ENCODE measurements at regions not wholly inside any gene's neighbourhood (a gene's known extent, or its start where the extent isn't known, plus 50 kb on each side); places are given as distances from the start of the nearest gene placed in this dataset.
A peak's percentile ranks its signal among the peaks of the same experiment; 100 is the strongest.
"Not testable (repeated sequence)": the region's sequence is repeated elsewhere in the genome, so short reads cannot be mapped to it uniquely, and the experiment has no call there.

- H3K9me3 ChIP-seq (replicated peaks; ENCODE audit: control insufficient read depth, low read depth, low read length); H3K36me3 ChIP-seq (ENCODE audit: control insufficient read depth, insufficient read depth, low read length); DNase-seq; H3K27me3 ChIP-seq (ENCODE audit: control insufficient read depth, insufficient read depth, low read length); H3K27ac ChIP-seq (ENCODE audit: low read length); H3K4me1 ChIP-seq (ENCODE audit: control insufficient read depth, insufficient read depth, low read length); H3K4me3 ChIP-seq (ENCODE audit: low read length): not testable (repeated sequence)
- WGBS (ENCODE audit: insufficient coverage): 82% methylated on average over 2 of the region's 3 CpGs
Observed at GRCh38 chrX:132302687-132303086, 83.4 kb upstream of the RAP2C start.

- Histone ChIP-seq H3K4me1 (ENCODE audit: control insufficient read depth, insufficient read depth, low read length) (no peaks in the 10 kb centered on the region), H3K27ac (ENCODE audit: low read length) (no peak overlapping the region), H3K27me3 (ENCODE audit: control insufficient read depth, insufficient read depth, low read length) (peaks cover 6% of the 10 kb centered on the region), H3K9me3 (replicated peaks; ENCODE audit: control insufficient read depth, low read depth, low read length) (no peaks in the 10 kb centered on the region), H3K4me3 (ENCODE audit: low read length) (no peak overlapping the region), H3K36me3 (ENCODE audit: control insufficient read depth, insufficient read depth, low read length) (no peaks in the 10 kb centered on the region)
- DNase-seq: no peak
- no CpG with 5 or more reads among the region's 2 CpGs for WGBS (ENCODE audit: insufficient coverage)
Observed at GRCh38 chrX:132294776-132295495, 75.7 kb upstream of the RAP2C start.

- H3K36me3 ChIP-seq (ENCODE audit: control insufficient read depth, insufficient read depth, low read length): no peaks in the 10 kb centered on the region
- H3K9me3 ChIP-seq (replicated peaks; ENCODE audit: control insufficient read depth, low read depth, low read length): no peaks in the 10 kb centered on the region
- H3K27ac ChIP-seq (ENCODE audit: low read length): no peak overlapping the region
- H3K4me1 ChIP-seq (ENCODE audit: control insufficient read depth, insufficient read depth, low read length): no peaks in the 10 kb centered on the region
- H3K4me3 ChIP-seq (ENCODE audit: low read length): no peak overlapping the region
- peaks cover 6% of the 10 kb centered on the region for H3K27me3 ChIP-seq (ENCODE audit: control insufficient read depth, insufficient read depth, low read length)
- 75% methylated on average over 1 of the region's 1 CpG for WGBS (ENCODE audit: insufficient coverage)
- DNase-seq: no peak
Observed at GRCh38 chrX:132294192-132294591, 74.9 kb upstream of the RAP2C start.

GRCh38 chrX:132292793-132293192 lies 73.5 kb upstream of the RAP2C start:
- no peaks in the 10 kb centered on the region for H3K36me3 ChIP-seq (ENCODE audit: control insufficient read depth, insufficient read depth, low read length)
- H3K27ac ChIP-seq (ENCODE audit: low read length): no peak overlapping the region
- peaks cover 6% of the 10 kb centered on the region for H3K27me3 ChIP-seq (ENCODE audit: control insufficient read depth, insufficient read depth, low read length)
- no peak overlapping the region for H3K4me3 ChIP-seq (ENCODE audit: low read length)
- 0% methylated on average over 1 of the region's 5 CpGs for WGBS (ENCODE audit: insufficient coverage)
- no peaks in the 10 kb centered on the region for H3K4me1 ChIP-seq (ENCODE audit: control insufficient read depth, insufficient read depth, low read length)
- DNase-seq: peak; percentile 83
- H3K9me3 ChIP-seq (replicated peaks; ENCODE audit: control insufficient read depth, low read depth, low read length): no peaks in the 10 kb centered on the region

GRCh38 chrX:132277953-132278614 lies 58.8 kb upstream of the RAP2C start:
- DNase-seq: no peak
- Histone ChIP-seq H3K4me3 (ENCODE audit: low read length) (no peak overlapping the region), H3K9me3 (replicated peaks; ENCODE audit: control insufficient read depth, low read depth, low read length) (no peaks in the 10 kb centered on the region), H3K4me1 (ENCODE audit: control insufficient read depth, insufficient read depth, low read length) (no peaks in the 10 kb centered on the region), H3K36me3 (ENCODE audit: control insufficient read depth, insufficient read depth, low read length) (no peaks in the 10 kb centered on the region), H3K27ac (ENCODE audit: low read length) (no peak overlapping the region), H3K27me3 (ENCODE audit: control insufficient read depth, insufficient read depth, low read length) (peaks cover 9% of the 10 kb centered on the region)
- WGBS (ENCODE audit: insufficient coverage): 86% methylated on average over 1 of the region's 2 CpGs

GRCh38 chrX:132272826-132273225 lies 53.6 kb upstream of the RAP2C start:
- 79% methylated on average over 1 of the region's 1 CpG for WGBS (ENCODE audit: insufficient coverage)
- H3K4me1 ChIP-seq (ENCODE audit: control insufficient read depth, insufficient read depth, low read length): peaks cover 5% of the 10 kb centered on the region

GRCh38 chrX:132271311-132271778 lies 52.1 kb upstream of the RAP2C start:
- peaks cover 6% of the 10 kb centered on the region for H3K4me1 ChIP-seq (ENCODE audit: control insufficient read depth, insufficient read depth, low read length)
- H3K4me3 ChIP-seq (ENCODE audit: low read length): no peak overlapping the region
- H3K27ac ChIP-seq (ENCODE audit: low read length): peak overlapping the region; percentile 79
- H3K27me3 ChIP-seq (ENCODE audit: control insufficient read depth, insufficient read depth, low read length): peaks cover 13% of the 10 kb centered on the region
- no peaks in the 10 kb centered on the region for H3K9me3 ChIP-seq (replicated peaks; ENCODE audit: control insufficient read depth, low read depth, low read length)
- peak; percentile 88 for DNase-seq
- 0% methylated on average over 1 of the region's 3 CpGs for WGBS (ENCODE audit: insufficient coverage)
- no peaks in the 10 kb centered on the region for H3K36me3 ChIP-seq (ENCODE audit: control insufficient read depth, insufficient read depth, low read length)

More at GRCh38 chrX:132272826-132273225, 53.6 kb upstream of the RAP2C start:
- H3K27ac ChIP-seq (ENCODE audit: low read length): no peak overlapping the region
- H3K36me3 ChIP-seq (ENCODE audit: control insufficient read depth, insufficient read depth, low read length): no peaks in the 10 kb centered on the region
- H3K9me3 ChIP-seq (replicated peaks; ENCODE audit: control insufficient read depth, low read depth, low read length): no peaks in the 10 kb centered on the region
- peaks cover 13% of the 10 kb centered on the region for H3K27me3 ChIP-seq (ENCODE audit: control insufficient read depth, insufficient read depth, low read length)
- H3K4me3 ChIP-seq (ENCODE audit: low read length): no peak overlapping the region
- no peak for DNase-seq

GRCh38 chrX:132270699-132271098 lies 51.5 kb upstream of the RAP2C start:
- H3K27me3 ChIP-seq (ENCODE audit: control insufficient read depth, insufficient read depth, low read length): peaks cover 16% of the 10 kb centered on the region
- DNase-seq: peak; percentile 98
- H3K4me1 ChIP-seq (ENCODE audit: control insufficient read depth, insufficient read depth, low read length): peaks cover 6% of the 10 kb centered on the region
- H3K4me3 ChIP-seq (ENCODE audit: low read length): no peak overlapping the region
- WGBS (ENCODE audit: insufficient coverage): 18% methylated on average over 2 of the region's 3 CpGs
- no peaks in the 10 kb centered on the region for H3K9me3 ChIP-seq (replicated peaks; ENCODE audit: control insufficient read depth, low read depth, low read length)
- peak overlapping the region; percentile 79 for H3K27ac ChIP-seq (ENCODE audit: low read length)
- no peaks in the 10 kb centered on the region for H3K36me3 ChIP-seq (ENCODE audit: control insufficient read depth, insufficient read depth, low read length)

- WGBS (ENCODE audit: insufficient coverage): 50% methylated on average over 2 of the region's 2 CpGs
- H3K4me3 ChIP-seq (ENCODE audit: low read length): no peak overlapping the region
Observed at GRCh38 chrX:132270021-132270420, 50.8 kb upstream of the RAP2C start.

More at GRCh38 chrX:132270021-132270420, 50.8 kb upstream of the RAP2C start:
- H3K4me1 ChIP-seq (ENCODE audit: control insufficient read depth, insufficient read depth, low read length): peaks cover 6% of the 10 kb centered on the region
- no peaks in the 10 kb centered on the region for H3K9me3 ChIP-seq (replicated peaks; ENCODE audit: control insufficient read depth, low read depth, low read length)
- DNase-seq: no peak
- H3K36me3 ChIP-seq (ENCODE audit: control insufficient read depth, insufficient read depth, low read length): no peaks in the 10 kb centered on the region
- H3K27ac ChIP-seq (ENCODE audit: low read length): peak overlapping the region; percentile 29
- H3K27me3 ChIP-seq (ENCODE audit: control insufficient read depth, insufficient read depth, low read length): peaks cover 19% of the 10 kb centered on the region
